HG03095 (cell line): ENCODE measurements at regions not wholly inside any gene's neighbourhood (a gene's known extent, or its start where the extent isn't known, plus 50 kb on each side); places are given as distances from the start of the nearest gene placed in this dataset.

ENCODE experiments used
- ATAC-seq: cut with Tn5 transposase; IDR thresholded peaks from one replicate; pipeline ENCODE4 v1.9.1; 2021; ENCODE audit warnings: moderate library complexity; ENCODE audit not compliant: unreplicated experiment

DNA sequence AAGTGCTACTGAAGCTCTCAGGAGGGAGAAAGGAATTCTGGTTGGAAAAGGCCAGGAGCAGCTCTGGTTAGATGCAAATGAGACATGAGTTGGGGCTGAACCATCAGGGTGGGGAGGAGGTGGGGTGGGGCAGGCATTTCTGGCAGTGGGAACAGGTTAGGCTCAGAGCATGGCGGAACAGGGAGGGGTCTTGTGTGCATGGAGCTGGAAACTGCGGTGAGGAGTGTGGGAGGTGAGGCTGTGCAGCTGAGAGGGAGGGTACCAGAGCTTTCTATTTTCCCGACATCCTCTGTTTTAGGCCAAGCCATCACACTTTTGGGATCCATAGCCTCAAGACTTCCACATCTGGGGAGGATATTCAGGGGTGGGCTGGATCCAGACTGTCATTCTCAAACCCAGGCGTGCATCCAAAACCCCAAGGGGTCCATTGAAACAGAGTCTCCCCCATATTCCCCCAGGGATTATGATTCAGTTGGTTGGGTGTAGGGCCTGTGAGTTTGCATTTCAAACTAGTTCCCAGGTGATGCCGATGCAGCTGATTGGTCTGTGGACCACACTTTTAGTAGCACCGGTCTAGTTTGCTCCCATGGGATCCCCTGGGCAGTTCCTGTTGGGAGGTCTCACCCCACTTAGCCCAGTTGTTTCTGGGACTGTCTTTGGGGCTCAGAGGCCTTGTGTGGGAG is 100.9 kb upstream of the TLE3 start:
- no peak for ATAC-seq

DNA sequence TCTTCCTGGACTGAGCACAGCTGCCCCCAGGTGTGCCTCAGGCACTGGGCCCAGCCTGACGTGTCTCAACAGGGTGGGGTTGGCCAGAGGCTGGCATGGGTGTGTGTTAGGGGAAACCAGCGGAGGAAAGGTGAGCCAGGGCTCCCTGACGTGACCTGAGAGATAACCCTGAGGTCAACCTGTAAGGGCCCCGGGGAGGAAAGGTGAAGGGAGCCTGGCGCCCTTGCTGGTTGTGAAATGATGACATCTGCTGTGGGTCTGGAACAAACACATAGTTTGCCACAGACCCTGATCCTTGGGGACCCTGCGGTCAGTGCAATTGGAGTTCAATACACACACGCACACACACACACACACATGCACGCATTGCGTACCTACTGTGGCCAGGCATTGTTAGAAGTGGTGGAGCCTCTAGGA is 100.2 kb upstream of the TLE3 start:
- ATAC-seq, result no peak

DNA sequence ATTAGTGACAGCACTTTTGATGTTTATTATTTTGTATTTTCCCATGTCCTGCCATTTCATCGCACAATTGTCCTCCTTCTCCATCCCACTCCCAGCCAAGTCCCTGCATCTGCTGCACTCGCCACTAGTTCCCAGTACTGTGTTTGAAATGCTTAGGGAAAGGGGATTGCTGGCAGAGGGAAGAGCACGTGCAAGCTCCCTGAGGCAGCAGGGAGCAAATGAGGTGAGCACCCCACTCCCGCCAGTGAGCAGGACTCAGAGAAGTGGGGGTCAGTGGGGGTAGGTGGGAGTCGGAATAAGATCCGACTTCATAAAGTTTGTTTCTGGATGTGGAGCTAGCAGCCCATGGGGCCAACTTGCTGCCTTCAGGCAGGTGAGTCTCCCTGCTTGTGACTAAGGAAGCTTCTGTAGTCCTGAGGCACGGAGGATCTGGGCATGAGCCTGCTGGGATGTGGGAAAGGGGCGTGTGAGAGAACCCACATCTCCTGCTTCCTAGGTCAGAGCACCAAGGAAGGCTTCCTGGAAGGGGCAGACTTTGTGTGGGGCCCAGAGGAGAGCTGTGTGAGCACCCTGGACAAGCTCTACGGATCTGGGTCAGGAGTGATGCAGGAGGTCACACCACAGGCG is 99.7 kb upstream of the TLE3 start:
- no peak for ATAC-seq

DNA sequence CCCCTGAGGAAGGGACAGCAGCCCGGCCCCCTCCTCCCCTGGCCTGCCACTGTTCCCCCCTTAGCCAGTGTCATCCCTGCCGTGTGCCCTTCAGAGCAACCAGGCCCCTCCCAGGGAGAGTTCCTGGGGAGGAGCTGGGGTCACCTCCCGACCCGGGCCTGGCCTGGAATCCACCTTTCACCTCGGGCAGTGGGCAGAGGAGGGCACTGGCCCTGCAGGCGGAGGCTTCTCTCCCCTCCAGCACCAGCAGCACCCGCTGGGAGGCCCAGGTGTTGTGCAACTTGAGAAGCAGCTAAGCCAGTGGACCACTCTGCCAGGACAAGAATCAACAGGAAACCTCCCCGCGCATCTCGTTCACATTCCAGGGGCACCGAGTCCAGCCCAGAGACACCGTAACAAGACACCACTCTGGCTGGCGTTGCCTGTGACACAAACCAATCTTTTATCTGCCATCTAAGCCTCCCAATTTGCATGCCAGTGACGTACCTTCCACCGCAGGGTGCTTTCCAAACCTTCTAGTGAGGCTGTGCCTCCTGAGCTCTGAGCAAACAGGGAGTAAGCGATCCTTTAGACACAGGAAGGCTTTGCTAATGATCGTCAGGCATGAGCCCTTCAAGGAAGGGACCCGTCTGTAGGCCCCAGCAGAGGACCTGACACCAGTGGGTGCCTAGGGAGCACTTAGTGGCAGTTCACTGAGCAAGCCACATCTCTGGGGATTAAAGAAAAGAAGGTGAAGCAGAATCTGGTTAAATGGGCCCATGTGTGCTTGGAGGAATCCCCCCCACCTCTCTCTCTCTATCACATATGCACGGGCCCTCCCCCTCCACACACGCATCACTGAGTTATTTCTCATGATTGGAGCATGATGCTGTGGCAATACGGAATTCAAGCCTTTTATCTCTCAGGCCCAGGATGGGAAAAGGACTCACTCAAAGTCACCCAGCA is 98.9 kb upstream of the TLE3 start:
- ATAC-seq, result peak; percentile 66

DNA sequence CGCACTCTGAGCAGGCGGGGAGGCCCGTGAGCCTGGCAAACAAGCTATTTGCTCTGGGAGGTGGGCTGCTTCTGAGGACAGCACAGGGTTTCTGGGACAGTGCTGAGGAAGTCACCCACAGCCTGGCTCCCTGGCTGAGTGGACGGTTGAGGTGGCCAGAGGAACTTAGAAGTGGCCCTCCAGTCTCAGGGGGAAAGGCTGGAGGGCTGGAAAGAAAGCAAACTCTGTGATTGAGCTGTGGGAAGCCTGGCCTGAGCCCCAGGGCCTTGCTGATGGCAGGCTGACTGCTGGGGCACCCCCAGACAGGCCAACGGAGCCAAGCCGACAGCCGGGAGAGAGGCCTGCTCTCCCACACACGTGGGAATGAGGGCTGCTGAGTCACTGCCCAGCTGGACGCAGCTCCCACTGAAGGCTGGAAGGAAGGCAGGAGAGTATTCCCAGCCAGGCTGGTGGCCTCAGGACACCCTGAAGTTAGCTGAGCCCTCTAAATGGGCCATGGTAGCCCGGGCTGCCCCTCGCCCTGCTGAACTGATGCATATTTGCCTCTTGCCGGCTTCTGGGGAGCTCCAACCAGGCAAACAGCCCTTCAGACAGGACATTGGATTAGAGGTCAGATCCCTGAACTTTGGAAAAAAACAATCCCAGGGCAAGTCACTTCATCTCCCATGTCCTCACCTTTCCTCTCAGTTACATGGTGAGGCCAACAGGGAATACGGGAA is 98.0 kb upstream of the TLE3 start:
- ATAC-seq, result no peak

DNA sequence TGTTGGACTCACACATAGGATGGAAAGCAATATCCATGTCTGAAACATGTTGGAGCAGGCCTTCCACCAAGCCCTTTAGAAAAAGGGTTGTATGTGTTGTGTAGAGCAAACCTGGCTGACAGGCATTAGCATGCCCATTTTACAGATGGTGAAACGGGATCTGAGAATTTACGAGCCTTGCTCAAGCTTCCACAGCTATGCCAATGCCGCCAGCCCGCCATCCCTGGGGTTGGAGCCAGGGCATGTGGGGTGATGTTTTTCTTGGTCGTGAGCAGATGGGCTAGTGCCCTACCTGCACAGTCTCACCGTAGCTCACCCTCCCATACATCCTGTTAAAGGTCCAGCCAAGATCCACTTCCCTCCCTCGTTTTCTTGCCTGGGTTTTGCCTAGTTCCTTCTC is 97.5 kb upstream of the TLE3 start:
- no peak for ATAC-seq

DNA sequence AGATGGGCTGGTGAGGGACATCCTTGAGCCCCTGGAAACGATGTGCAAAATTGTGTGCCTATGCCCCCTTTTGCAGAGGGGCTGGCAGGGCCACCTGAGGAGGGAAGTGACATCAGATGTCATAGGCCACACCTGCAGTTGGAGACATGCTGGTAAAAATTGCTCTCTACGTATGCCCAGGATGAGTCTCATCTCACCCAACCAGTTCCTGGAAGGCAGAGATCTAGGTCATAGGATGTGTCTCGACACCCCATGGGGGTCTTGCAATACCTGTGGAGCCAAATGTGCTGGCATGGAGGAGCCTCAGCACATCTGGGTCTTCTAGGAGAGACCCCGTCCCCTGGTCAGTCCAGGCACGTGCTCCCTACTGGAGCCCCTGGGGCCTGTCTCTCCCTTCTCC is 96.5 kb upstream of the TLE3 start:
- no peak for ATAC-seq

DNA sequence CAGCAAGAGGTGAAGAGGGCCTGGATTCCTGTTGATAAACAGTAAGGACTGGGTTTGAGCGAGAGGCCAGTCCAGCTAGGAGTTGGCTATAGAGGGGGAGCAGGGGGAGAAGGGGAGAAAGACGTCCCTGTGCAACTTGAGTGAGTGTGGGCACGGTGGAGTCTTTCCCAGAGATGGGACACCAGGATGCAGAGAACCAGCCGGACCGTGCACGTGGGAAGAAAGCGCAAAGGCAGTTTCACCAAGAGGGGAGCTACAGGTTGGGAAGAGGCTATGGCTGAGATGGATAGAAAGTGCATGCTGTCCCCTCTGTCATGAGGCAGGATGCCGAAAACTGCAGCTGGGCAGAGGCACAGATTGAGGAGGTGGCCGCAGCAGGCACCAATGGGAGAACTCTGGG is 96.0 kb upstream of the TLE3 start:
- no peak for ATAC-seq

DNA sequence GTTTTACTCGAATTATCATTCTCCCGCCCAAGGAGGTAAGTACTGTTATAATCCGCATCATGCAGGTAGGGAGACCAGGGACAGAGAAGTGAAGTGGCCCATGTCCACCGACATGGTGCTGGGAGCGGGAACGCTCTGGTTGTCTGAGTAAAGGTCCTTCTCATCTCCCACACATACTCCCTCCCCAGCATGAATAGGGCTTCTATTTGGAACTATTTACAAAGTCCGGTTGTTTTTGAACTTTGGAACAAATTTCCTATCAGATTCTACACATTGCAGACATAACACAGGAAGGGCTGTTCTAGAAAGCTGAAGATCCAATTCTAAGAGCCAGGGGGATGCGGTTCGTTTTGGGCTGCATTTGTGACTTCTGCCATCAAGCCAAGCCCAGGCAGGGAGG is 94.8 kb upstream of the TLE3 start:
- ATAC-seq, result no peak

DNA sequence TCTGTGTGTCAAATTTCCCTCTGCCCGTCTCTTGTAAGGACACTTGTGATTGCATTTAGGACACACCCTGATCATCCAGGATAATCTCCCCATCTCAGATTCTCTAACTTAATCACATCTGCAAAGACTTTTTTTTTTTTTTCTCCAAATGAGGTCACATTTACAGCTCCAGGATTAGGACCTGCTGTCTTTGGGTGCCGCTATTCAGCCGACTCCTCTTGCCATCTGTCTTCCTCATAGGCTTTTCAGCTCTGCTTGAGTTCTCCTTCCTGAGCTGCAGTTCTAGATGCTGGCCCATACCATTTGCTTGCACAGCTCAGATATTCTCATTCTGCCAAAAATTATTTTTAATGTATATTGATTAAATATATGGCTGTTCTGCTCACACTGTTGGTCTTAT is 94.3 kb upstream of the TLE3 start:
- no peak for ATAC-seq

DNA sequence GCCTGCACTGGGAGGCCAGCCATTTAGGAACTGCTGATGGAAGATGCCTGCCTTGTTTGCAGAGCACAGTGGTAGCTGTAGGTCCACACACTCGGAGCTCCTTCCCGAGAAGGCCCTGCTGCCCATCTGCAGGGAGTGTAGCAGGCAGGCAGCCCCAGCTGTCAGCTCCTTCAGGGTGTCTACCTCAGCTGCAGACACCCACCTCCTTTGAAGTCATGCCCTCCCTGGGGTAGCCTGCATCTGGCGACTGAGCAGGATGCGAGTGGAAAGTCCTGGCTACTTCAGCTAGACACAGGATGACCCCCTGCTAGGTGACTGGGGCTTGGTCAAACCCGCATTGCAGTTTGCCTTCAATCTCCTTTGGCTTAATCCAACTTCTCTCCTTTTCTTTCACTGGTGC is 93.2 kb upstream of the TLE3 start:
- ATAC-seq, result no peak

DNA sequence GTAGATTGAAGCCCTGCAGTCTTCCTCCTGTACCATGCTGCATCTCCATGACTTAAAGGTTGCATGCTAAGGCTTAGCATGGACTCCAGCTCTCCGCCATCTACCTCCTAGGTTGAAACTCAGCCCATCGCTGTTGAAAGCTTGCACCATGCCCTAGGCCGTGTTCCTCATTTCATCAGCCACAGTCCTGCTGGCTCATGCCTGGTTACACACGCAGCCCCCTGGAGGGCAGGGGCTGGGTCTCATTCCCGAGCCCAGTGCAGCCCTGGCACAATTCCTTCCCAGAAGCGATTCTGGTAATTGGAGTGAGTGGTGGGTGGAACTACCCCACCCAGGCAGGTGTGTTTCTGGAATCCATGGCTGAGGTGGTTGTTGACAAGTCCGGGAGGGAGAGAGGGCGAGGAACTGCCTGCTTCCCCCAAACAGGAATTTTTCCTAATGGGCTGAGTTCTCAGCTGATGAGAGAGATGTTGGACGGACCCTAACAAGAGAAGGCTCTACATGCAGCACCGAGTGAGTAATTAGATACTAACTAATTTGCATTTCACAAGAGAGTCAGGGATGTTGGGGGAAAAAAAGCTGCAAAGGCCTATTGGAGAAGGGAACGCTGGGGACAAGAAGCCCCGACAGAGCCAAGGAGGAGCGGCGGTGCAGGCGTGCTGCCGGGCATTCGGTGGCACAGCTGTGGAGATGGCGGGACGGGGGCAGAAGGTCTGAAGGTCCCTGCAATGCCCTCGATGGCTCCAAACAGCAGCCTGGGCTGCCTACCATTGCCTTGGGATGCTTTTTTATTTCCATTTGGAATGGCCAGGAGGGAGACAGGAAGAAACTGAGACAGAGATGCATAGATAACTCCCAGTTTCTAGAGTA is 92.3 kb upstream of the TLE3 start:
- no peak for ATAC-seq

DNA sequence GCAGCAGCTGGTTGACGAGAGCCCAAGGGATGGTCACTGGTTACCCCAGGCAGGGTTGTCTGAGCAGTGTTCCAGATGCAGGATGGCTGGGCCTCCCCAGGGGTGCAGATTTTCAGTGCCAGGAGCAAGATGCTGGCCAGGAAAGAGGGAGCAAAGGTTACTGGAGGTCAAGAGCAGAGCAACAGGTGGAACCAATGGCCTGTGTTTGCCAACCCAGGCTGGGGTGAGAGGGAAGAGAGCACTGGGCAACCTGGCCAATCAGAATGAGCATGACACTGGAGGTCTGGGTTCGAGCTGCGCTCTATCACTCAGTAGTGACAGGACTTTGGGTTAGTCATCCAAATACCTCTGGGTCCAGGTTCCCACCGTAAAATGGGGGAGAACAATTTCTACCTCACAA is 90.6 kb upstream of the TLE3 start:
- no peak for ATAC-seq

DNA sequence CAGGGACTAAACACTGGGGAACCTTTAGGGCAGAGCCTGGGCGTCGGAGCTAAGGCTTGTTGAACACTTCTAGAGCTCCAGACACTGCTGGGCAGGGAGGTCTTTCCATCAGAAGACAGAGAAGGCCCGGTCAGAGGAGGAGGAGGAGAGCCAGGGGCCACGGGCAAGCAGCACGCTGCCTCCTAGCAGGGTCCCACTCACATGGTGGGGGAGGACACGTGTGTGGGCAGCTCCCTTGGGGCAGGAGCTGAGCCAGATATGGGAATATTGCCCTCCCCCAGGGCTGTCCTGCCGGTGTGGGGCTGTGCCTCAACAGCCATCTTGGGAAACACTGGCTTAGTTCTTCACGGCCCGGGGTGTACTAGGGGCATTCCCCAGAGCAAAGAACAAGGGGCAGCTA is 89.6 kb upstream of the TLE3 start:
- no peak for ATAC-seq

DNA sequence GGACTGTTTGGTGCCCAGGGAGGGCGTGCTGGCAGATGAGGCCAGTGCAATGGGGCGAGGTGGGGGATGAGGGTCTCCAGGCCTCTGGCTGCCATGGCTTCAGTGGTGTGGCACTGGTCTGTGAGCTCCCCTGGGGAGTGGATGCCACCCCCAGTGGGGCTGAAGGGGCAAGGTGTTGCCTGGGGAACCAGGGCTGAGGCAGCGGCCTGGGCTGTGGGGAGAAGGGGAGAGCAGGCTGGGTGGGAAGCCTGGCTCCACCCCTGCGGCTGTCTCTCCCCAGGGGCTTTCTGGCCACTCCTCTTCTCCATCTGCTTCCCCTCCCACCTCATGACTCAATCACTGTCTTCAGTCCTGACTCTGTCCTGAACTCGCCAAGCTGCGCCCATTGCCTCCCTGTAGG is 88.4 kb upstream of the TLE3 start:
- no peak for ATAC-seq

DNA sequence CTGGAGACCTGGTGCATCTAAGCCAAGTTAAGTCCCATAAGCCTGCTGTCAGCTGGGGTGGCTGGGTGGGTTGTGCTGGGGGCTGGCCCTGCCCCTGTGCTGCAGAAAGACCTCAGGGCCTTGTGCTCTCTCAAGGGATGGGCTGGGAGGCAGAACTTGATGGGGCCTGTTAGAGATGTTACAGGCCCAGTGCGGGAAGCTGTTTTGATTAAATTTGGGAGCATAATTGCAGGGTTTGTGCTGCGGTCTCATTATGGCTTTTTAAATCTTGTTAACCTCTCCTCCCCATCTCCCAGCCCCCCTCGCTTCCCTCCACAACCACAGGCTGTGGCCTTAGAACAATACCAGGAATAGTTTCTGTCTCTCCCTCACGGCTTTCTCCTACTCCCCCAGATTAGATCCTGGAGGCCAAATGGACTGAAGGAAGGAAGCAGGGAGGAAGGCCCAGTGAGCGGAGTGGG is 87.6 kb upstream of the TLE3 start:
- no peak for ATAC-seq

DNA sequence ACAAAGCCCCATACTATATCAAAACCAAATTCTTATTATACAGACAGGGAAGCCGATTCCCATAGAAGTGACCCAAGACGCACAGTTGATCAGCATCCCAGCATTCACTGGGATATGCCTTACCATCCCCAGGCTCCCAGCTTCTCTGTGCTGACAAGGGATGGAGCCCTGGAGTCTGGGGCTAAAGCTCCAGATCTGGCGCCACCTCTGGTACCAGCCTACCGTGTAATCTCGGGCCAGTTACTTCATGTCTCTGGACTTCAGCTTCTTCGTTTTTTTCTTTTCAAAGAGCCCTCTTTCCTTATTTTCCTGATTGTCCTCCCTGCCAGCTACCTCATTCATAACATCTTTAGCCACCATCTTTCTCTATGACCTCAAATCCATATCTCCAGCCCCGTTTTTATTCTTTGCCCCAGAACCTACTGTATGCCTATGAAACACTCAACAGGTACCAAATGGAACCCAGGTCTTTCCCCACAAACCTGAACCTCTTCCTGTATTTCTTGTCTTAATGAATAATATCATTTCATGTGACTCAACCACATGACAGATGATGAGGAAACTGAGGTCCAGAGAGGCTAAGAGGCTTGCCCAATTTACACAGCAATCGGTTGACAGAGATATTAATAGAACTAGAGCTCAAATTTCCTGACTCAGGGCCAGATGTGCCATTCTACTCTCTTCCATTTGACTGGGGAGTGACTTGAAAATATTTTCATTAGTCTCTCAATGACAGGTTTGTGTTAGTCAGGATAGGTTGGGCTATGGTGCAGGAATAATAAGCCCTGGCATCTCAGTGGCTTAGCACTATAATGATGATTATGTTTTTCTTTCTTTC is 85.4 kb upstream of the TLE3 start:
- no peak for ATAC-seq

DNA sequence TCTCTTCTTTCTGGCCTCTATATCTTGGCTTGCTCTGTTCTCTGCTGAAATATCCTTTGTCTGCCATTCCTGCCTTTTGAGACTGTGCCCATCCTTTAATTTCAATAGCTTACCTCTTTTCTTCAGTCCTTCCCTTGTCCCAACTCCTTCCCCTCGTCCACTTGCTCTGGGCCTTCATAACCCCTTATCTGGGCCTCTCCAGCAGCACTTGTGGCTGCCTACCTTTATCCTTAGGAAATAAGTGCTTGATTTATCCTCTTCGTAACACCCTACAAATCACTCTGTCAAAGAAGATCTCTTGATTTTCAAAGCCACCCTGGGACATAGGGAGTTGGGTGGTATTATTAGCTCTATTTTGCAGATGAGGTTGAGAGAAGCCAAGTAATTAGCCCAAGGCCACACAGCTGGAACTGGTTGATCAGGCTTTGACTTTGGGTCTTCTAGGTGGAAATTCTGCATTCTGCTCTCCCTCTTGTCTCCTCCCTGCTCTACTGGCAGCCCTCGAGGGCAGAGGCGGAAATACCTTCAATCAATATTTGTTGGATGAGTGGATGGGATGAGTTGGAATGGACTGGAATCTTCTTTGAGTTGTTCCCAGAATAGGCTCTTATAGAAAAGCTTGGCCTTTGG is 84.0 kb upstream of the TLE3 start:
- no peak for ATAC-seq
